OCI-LY7 (cell line): ENCODE measurements at regions not wholly inside any gene's neighbourhood (a gene's known extent, or its start where the extent isn't known, plus 50 kb on each side); places are given as distances from the start of the nearest gene placed in this dataset.

Experiments
- CTCF ChIP-seq: fragments of 200-600 bp; sonication (generic); conservative IDR thresholded peaks from 2 replicates; pipeline ENCODE4 v1.5.1; 2014; ENCODE audit warnings: mild to moderate bottlenecking, antibody characterized with exemption, low read length, moderate library complexity, mixed read lengths
- EZH2phosphoT487 ChIP-seq: fragments of 200-600 bp; sonication (generic); IDR thresholded peaks from 2 replicates; pipeline ENCODE4 v1.6.1; 2018; ENCODE audit warnings: low read depth, borderline replicate concordance, mild to moderate bottlenecking, mixed run types, antibody characterized with exemption, low read length, moderate library complexity, mixed read lengths

DNA sequence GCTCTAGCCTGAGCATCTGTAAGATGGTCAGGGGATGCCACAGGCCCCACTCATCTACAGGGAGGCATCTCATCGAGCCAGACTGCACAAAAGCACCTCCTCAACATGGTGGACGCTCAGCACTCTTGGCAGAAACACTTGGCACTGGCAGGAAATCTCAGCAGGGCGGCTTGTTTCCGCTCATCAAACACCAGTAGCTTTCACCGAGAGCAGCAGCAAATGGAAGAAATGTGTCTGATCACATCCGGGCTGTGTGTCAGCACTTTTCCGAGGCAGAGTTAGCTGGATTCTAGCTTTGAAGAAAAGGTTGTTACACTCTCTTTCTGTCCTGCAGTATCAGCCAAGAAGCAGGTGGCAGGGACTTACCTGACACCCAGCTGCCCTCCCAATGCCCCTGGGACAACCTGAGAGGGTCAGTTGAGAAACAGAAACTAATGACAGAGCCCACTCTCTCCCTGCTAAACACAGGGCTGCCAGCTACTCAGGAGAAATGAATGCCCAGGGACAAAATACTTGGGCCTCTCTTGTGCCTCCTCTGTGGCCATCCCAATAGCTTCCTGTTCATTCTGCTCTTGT is 68.9 kb upstream of the FZD7 start:
- TF ChIP-seq CTCF (no peak), EZH2phosphoT487 (no peak)
